Amygdala (tissue), 56 donors: ENCODE measurements at regions not wholly inside any gene's neighbourhood (a gene's known extent, or its start where the extent isn't known, plus 50 kb on each side); places are given as distances from the start of the nearest gene placed in this dataset.
A peak's percentile ranks its signal among the peaks of the same experiment; 100 is the strongest.

Experiments
- DNase-seq, 56 donors: peaks; one replicate each; lab custom pipeline; 2025; lab: John Stamatoyannopoulos, UW

DNA sequence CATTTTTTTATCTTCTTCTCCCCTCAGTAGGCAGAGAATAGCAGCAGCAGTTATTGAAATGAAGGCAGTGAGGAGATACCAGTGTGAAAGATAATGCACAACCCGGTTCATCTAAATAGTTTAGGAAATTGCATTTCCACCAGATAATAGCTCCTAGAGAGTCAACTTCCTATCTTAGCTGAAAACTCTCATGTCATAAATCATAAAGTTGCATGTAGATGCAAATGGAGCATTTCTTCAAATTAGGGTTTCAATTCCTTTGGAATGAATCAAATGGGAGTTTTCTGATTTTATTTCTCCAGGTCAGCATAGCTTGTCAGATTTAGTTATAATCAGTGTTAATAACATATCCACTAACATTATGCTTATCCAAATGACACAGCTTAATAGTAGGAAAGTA is 335.3 kb downstream of the CNTNAP4 start:
- no peak for DNase-seq

DNA sequence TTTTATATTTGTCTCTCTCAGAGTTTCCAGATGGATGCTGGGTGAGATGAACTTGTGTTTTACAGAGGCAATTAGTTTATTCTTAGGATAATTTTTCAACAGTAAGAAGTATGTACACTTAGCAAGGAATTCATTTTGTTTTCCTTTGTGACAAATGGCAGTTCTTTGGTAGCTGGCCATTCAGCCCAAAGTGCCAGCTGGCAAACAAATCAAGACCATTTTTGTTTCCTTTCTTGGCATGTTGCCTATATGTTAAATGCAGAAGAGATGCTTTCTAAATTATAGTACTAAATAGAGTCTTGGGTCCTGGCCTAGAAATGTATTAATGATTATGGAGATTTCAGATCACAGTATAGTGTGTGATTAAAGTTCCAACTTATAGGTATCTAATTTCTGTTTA is 337.1 kb downstream of the CNTNAP4 start:
- peak in 16 of 56 donors; percentile 0 to 41 (median 6) for DNase-seq

DNA sequence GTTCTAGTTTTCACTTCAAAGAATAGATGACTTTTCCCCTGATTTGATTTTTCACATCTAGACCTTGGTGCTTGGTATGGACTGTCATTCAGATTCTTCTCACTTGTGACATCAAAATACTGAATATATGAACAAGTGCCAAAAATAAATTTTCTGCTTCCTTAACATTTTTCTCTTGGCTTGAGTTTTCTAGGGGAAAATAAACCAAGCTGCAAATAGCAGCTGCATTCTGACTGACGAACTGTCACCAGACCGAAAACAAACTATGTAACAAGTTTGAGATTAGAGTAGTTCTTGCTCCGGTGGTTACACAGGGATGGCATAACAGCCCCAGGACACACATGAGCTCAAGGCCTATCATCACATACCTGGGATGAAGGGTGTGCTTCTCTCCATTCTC is 345.7 kb downstream of the CNTNAP4 start:
- DNase-seq, result no peak

DNA sequence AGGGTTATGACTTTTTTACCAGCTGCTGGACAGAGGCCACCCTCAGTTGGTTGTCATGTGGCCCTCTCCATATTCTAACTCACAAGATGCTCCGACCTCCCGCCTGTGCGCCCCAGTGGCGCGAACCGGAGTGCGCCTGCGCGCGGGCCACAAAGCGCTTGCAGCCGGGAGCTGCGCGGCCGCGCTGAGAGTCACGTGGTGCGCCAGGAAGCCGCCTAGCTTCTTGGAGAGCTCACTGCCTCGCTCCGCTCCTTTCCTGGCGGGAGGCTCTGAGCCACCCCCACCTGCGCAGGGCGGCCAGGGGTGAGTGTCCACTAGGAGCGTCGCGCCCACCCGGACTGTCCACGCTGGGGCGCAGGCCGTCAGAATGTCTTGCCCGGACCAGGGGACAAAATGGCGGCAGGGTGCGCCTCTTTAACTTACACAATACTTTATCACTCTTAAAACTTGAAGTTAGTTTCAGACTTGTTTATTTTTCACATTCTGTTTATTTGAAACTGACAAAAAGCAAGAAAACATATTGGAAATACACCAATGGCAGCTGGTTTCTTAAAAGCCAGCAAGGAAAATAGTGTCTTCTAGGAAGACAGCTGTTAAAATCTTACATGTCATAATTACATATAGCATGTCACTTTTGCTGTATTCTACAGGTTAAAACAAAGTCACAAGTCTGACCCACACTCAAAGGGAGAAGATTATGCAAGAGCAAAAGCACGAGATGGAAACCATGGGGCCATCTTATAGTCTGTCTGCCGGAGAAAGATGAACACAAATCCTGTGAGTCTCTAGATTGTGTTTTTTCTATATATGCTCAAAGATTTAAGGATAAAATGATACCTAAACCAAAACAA is 357.9 kb downstream of the CNTNAP4 start:
- DNase-seq, result no peak

DNA sequence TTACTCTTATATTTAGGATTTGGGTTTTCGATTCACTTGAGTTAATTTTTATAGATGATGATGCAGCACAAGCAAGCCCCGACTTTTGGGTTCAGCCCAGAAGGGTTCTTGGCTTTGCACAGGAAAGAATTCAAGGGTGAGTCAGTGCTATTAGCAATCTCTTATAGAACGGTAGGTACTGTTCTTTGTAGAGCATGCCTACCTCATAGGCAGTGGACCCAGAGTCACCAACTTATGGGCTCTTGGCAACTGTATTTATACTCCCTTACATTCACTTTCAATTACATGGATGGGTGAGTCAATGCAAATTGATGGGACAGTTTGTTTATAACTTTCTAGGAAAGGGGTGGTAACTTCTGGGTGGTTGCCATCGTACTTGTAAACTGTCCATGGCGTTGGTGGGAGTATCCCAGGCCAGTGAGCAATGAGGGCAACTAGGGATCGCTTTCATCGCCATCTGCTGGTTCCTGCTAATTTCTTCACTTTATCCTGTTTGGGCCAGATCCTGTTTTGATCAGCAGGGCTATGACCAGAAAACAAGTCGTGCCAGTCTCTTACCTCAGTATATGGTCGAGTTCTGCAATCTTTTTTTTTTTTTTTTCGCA is 362.6 kb downstream of the CNTNAP4 start:
- peak in 4 of 56 donors; percentile 2 to 15 (median 4) for DNase-seq

DNA sequence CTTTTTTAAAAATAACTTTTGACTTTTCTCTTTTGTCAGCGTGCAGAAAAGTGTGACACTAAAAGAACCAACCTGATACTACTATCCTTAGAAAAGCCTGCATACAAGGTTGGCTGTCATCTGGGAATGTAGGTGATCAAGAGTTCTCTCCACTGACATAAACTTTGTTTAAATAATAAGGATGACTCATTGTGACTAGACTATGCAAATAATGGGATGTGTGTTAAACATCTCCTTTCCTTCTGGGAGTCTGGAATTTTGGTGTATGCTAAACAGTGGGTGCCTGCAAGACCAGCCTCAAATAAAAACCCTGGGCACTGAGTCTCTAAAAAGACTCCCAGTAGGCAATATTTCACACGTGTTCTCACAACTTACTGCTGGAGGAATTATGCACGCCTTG is 373.4 kb downstream of the CNTNAP4 start:
- no peak for DNase-seq

- peak in 19 of 56 donors; percentile 4 to 55 (median 18) for DNase-seq
Observed at GRCh38 chr16:76653390-76654026, 376.3 kb downstream of the CNTNAP4 start.

DNA sequence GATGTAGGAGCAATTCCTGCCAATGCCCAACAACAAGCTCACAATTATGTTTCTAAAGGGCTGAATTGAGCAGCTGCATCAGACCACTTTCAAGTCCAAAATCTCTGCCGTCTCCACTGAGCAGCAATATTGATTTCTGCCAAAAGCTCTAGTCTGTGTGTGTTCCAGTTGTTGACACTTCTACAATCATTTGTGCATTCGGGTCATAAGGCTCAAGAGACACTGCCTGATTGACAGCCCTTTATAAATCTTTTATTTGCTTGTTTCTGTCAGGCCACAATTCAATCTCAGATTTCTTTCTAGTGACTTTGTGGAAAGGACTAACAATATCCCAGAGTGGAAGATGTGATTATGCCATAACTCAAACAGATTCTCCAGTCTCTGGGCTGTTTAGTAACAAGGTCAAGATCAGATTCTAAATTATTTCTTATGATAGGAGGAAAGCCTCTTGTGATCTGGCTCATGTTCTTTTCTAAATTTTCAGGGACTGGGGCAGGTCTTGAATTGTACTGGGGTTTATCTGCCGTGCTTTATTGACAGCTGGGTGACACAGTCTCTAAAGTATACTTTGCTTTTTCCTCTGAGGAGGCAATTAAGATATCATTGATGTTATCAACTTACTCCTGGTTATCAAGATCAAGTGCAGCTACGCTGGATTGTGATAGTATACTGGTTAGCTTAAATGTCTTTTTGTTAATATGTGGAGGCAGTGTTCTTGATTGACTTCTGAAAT is 377.1 kb downstream of the CNTNAP4 start:
- DNase-seq, result no peak

GRCh38 chr16:76656994-76657393 is 379.8 kb downstream of the CNTNAP4 start:
- DNase-seq, result peak in 1 of 56 donors; percentile 4

- DNase-seq, result no peak
Observed at GRCh38 chr16:76661691-76662235, 384.6 kb downstream of the CNTNAP4 start.

DNA sequence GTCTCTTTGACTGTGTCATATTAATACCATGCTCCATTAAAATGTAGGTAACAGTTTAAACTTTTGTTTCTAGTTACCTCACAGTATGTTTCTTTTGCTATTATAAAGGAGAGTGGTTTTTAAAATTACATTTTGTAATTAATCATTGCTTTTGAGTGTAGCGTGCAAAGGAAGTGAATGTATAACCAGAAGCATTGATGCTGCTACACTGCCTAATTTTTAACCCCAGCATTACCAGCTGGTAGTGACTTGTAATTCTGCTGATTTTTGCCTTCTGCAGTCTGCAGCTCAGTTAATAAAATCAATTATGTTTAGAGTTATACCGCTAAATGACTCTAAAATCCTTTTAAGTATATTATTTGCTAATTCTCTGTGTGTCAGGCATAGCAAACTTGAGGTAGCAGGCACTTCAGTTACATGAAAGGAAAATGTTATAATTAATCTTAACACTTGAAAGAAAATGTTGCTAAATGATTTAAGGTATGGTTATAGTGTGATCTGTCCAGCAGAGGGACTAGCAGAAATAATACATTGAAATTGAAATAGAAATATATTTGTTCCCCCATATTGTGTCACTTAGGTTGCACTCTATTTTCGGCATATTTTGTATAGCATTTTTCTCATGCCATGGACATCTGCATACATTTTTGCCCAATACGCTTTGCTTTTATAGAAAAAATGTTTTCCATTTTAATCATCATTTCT is 388.5 kb downstream of the CNTNAP4 start:
- DNase-seq, result no peak

- no peak for DNase-seq
Observed at GRCh38 chr16:76668207-76668725, 391.1 kb downstream of the CNTNAP4 start.

GRCh38 chr16:76669288-76669687 is 392.1 kb downstream of the CNTNAP4 start:
- DNase-seq, result no peak

- no peak for DNase-seq
Observed at GRCh38 chr16:76670125-76670857, 393.1 kb downstream of the CNTNAP4 start.

DNA sequence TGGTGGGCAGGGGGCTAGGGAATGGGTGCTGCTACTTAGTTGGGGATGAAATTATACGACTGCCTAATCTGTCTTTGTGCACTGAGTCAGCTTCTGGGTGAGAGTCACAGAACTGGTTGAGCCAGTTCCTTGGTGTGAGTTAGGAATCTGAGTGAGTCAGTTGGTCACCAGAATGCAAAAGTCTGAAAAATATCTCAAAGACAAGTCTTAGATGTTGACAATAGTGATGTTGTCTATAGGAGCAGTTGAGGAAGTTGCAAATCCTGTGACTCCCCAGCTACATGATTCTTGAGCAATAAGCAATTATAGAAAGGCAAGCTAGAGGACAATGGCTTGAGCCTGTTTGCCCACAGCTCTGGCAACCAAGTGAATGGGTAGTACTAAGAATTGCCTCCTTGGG is 399.2 kb downstream of the CNTNAP4 start:
- DNase-seq, result no peak

GRCh38 chr16:76681296-76681695 is 404.1 kb downstream of the CNTNAP4 start:
- no peak for DNase-seq

DNA sequence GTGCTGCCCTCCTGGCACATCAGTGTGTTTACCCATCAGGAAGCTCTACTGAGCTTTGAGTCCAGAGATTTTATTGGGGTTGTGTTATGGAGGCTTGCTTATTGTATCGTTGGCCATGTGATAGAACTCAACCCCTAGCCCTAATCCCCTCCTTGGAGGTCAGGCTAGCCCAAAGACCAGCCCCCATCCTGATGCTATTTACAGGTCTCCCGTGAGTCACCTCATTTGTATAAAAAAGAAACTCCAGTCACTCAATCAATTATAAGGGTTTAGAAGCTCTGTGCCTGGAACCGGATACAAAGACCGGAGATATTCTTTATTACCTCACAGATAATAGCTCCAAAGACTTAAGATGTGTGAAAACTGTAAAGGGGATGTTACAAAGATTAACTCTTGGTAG is 405.9 kb downstream of the CNTNAP4 start:
- DNase-seq, result no peak

DNA sequence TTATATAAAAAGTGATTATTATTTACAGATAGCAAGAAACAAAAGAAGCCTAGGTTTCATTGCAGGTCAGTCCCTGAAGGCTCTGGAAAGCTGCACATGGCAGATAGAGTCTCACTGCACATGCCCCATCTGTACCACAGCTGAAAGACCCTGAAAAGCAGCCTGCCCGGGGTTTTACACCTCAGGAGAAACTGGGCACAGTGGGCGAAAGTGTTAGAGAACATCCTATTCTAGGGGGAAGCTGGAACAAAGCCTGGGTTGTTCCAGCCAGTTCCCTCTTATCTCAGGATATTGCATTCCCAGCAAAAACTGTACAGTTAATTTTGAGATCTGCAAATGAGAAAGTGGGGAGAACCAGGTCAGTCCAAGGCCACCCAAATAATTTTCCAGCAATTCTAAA is 419.7 kb downstream of the CNTNAP4 start:
- peak in 10 of 56 donors; percentile 1 to 24 (median 3) for DNase-seq

GRCh38 chr16:76705892-76706291 is 428.7 kb downstream of the CNTNAP4 start:
- DNase-seq, result no peak
